ENCODE measurements at regions not wholly inside any gene's neighbourhood (a gene's known extent, or its start where the extent isn't known, plus 50 kb on each side); places are given as distances from the start of the nearest gene placed in this dataset.

GRCh38 chr19:28425046-28425931 is 787.7 kb downstream of the UQCRFS1 start:
- DNase-seq, result no peak

GRCh38 chr19:28424662-28425045 is 788.3 kb downstream of the UQCRFS1 start:
- no peak for DNase-seq

- DNase-seq, result no peak
Measured at GRCh38 chr19:28424077-28424476, 788.9 kb downstream of the UQCRFS1 start.

- no peak for DNase-seq
Measured at GRCh38 chr19:28422791-28423650, 789.9 kb downstream of the UQCRFS1 start.

- DNase-seq, result no peak
Measured at GRCh38 chr19:28422046-28422445, 790.9 kb downstream of the UQCRFS1 start.

- no peak for DNase-seq
Measured at GRCh38 chr19:28420811-28421550, 792.0 kb downstream of the UQCRFS1 start.

GRCh38 chr19:28419312-28419711 is 793.6 kb downstream of the UQCRFS1 start:
- DNase-seq, result no peak

GRCh38 chr19:28417361-28417760 is 795.6 kb downstream of the UQCRFS1 start:
- DNase-seq, result no peak

GRCh38 chr19:28416245-28416644 is 796.7 kb downstream of the UQCRFS1 start:
- no peak for DNase-seq

- DNase-seq, result no peak
Measured at GRCh38 chr19:28414748-28415147, 798.2 kb downstream of the UQCRFS1 start.

- DNase-seq, result no peak
Measured at GRCh38 chr19:28409859-28410258, 803.1 kb downstream of the UQCRFS1 start.

- DNase-seq, result no peak
Measured at GRCh38 chr19:28406966-28407365, 806.0 kb downstream of the UQCRFS1 start.

GRCh38 chr19:28405346-28405742 is 807.6 kb downstream of the UQCRFS1 start:
- no peak for DNase-seq

- no peak for DNase-seq
Measured at GRCh38 chr19:28404472-28404871, 808.5 kb downstream of the UQCRFS1 start.

GRCh38 chr19:28403690-28404089 is 809.3 kb downstream of the UQCRFS1 start:
- no peak for DNase-seq

GRCh38 chr19:28402701-28403290 is 810.2 kb downstream of the UQCRFS1 start:
- DNase-seq, result no peak

- no peak for DNase-seq
Measured at GRCh38 chr19:28401739-28402424, 811.1 kb downstream of the UQCRFS1 start.

GRCh38 chr19:28400953-28401671 is 811.8 kb downstream of the UQCRFS1 start:
- no peak for DNase-seq

- no peak for DNase-seq
Measured at GRCh38 chr19:28399187-28399586, 813.8 kb downstream of the UQCRFS1 start.

- no peak for DNase-seq
Measured at GRCh38 chr19:28397800-28398199, 815.2 kb downstream of the UQCRFS1 start.

GRCh38 chr19:28397306-28397705 is 815.6 kb downstream of the UQCRFS1 start:
- no peak for DNase-seq

All from activated CD4-positive, alpha-beta T cell treated with anti-CD3 and anti-CD28 coated beads, Interleukin-10, Interleukin-2, amounts not matched to agents 100 ng/mL and 50 ng/mL, durations not matched to agents 16 hours and 8 hours (primary cell).